Ovary (tissue), 3 donors: ENCODE measurements at regions not wholly inside any gene's neighbourhood (a gene's known extent, or its start where the extent isn't known, plus 50 kb on each side); places are given as distances from the start of the nearest gene placed in this dataset.

Experiments used
- CTCF ChIP-seq, 3 donors: fragments of 450-650 bp in 2 of 3; fragments of 200-600 bp in 1 of 3; IDR thresholded peaks; one replicate each; pipeline versions ENCODE4 v1.5.1 to v1.8.0; 2016 to 2022; ENCODE audit warnings: antibody characterized with exemption in 3 of 3, mild to moderate bottlenecking in 1 of 3
- EP300 ChIP-seq: sonication (generic); formaldehyde crosslinking; IDR thresholded peaks from one replicate; pipeline ENCODE4 v1.6.1; 2017; ENCODE audit warnings: antibody characterized with exemption
- donor health status: DM: no; HTN: no; CAD: no.

GRCh38 chr13:82196087-82196486 is 1686.2 kb downstream of the SLITRK1 start:
- TF ChIP-seq CTCF (IDR thresholded peaks at IDR 0.05) (no peak), EP300 (no peak)
